Fibroblast of lung (primary cell): ENCODE measurements at regions not wholly inside any gene's neighbourhood (a gene's known extent, or its start where the extent isn't known, plus 50 kb on each side); places are given as distances from the start of the nearest gene placed in this dataset.

Source experiments
- DNase-seq, 2 donors: peaks; one replicate each; pipeline versions ENCODE4 v3.0.0 to v3.0.0-alpha.2; 2010; ENCODE audit warnings: low read depth in 2 of 2
- H2AFZ ChIP-seq: 2 replicates; pipeline ENCODE4 v1.5.1; 2012; ENCODE audit warnings: low read length, control low read depth, inconsistent platforms
- H3K27ac ChIP-seq: 2 replicates; pipeline ENCODE4 v1.5.1; 2011; ENCODE audit warnings: low read length, control low read depth; ENCODE audit not compliant: insufficient read depth
- H3K27me3 ChIP-seq: 2 replicates; pipeline ENCODE4 v1.5.1; 2011; ENCODE audit warnings: mild to moderate bottlenecking, low read length; ENCODE audit not compliant: control insufficient read depth, insufficient read depth
- H3K36me3 ChIP-seq: 2 replicates; pipeline ENCODE4 v1.5.1; 2011; ENCODE audit warnings: low read length; ENCODE audit not compliant: control insufficient read depth, insufficient read depth
- H3K4me1 ChIP-seq: 2 replicates; pipeline ENCODE4 v1.5.1; 2011; ENCODE audit warnings: low read length; ENCODE audit not compliant: control insufficient read depth, insufficient read depth; ENCODE audit errors: extremely low read depth
- H3K4me2 ChIP-seq: 2 replicates; pipeline ENCODE4 v1.5.1; 2011; ENCODE audit warnings: low read length, control low read depth; ENCODE audit not compliant: insufficient read depth; ENCODE audit errors: extremely low read depth
- H3K4me3 ChIP-seq, 4 experiments: fragments of 200-600 bp in 1 of 4; sonication (generic) in 1 of 4; replicated peaks in 1 of 4; 2 replicates each; pipeline ENCODE4 v1.5.1; 2011 to 2016; ENCODE audit warnings: low read length in 4 of 4, low read depth in 3 of 4, mild to moderate bottlenecking in 3 of 4, control low read depth in 2 of 4, inconsistent platforms in 1 of 4, mixed read lengths in 1 of 4; ENCODE audit not compliant: insufficient read depth in 1 of 4; ENCODE audit errors: control extremely low read depth in 1 of 4
- H3K79me2 ChIP-seq: 2 replicates; pipeline ENCODE4 v1.5.1; 2012; ENCODE audit warnings: mild to moderate bottlenecking, low read length, inconsistent platforms; ENCODE audit not compliant: control insufficient read depth, insufficient read depth
- H3K9ac ChIP-seq: 2 replicates; pipeline ENCODE4 v1.5.1; 2011; ENCODE audit warnings: mild to moderate bottlenecking, low read length, control low read depth; ENCODE audit not compliant: insufficient read depth
- H3K9me3 ChIP-seq: 2 replicates; pipeline ENCODE4 v1.5.1; 2012; ENCODE audit warnings: low read depth, low read length; ENCODE audit not compliant: control insufficient read depth, insufficient read depth
- H4K20me1 ChIP-seq: 2 replicates; pipeline ENCODE4 v1.5.1; 2011; ENCODE audit warnings: low read length; ENCODE audit not compliant: control insufficient read depth, insufficient read depth; ENCODE audit errors: extremely low read depth
- EZH2 ChIP-seq: IDR thresholded peaks from 2 replicates; pipeline ENCODE4 v1.5.1; 2012; ENCODE audit warnings: low read length, control low read depth, mild to moderate bottlenecking; ENCODE audit errors: missing control alignments
- TF ChIP-seq, protein P1 (sequence below), 2 donors: IDR thresholded peaks in 1 of 2; conservative IDR thresholded peaks in 1 of 2; 1 replicate in 1 of 2; 2 replicates in 1 of 2; pipeline ENCODE4 v1.5.1; 2011 to 2012; ENCODE audit warnings: low read length in 2 of 2, control low read depth in 1 of 2, inconsistent platforms in 1 of 2, low read depth in 1 of 2, mild to moderate bottlenecking in 1 of 2

DNA sequence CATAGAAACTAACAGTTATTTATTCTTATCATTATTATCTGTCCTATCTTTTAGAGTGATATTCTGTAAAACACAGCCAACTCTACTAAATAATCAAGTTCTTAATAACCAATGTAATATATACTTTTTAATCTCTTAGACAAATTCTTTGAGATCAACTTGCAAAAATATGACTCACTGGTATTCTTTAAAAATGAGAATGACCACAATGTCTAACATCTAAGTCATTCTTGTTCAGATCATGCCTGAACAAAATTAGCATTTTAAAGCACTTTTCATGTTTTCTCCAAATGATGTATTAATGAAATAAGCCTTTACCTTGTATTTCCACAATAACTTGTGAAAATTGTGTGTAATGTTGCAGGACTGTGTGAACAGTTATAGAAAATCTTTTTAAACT lies 356.9 kb upstream of the RGMB start:
- no peak overlapping the region for H3K9ac ChIP-seq
- no peaks in the 10 kb centered on the region for H3K27me3 ChIP-seq
- peak; percentile 54 to 83 for DNase-seq
- no peaks in the 10 kb centered on the region for H3K79me2 ChIP-seq
- H3K9me3 ChIP-seq, result no peaks in the 10 kb centered on the region
- TF ChIP-seq EZH2, result no peak
- TF ChIP-seq, protein P1, sequence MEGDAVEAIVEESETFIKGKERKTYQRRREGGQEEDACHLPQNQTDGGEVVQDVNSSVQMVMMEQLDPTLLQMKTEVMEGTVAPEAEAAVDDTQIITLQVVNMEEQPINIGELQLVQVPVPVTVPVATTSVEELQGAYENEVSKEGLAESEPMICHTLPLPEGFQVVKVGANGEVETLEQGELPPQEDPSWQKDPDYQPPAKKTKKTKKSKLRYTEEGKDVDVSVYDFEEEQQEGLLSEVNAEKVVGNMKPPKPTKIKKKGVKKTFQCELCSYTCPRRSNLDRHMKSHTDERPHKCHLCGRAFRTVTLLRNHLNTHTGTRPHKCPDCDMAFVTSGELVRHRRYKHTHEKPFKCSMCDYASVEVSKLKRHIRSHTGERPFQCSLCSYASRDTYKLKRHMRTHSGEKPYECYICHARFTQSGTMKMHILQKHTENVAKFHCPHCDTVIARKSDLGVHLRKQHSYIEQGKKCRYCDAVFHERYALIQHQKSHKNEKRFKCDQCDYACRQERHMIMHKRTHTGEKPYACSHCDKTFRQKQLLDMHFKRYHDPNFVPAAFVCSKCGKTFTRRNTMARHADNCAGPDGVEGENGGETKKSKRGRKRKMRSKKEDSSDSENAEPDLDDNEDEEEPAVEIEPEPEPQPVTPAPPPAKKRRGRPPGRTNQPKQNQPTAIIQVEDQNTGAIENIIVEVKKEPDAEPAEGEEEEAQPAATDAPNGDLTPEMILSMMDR (conservative IDR thresholded peaks at IDR 0.05 in 1 of 2, IDR thresholded peaks at IDR 0.05 in 1 of 2; ENCODE audit: low read depth in 1 of 2, low read length in 2 of 2), result no peak
- peaks cover 12% of the 10 kb centered on the region for H3K4me1 ChIP-seq
- H4K20me1 ChIP-seq, result no peaks in the 10 kb centered on the region
- H3K4me3 ChIP-seq, result no peak overlapping the region
- H3K4me2 ChIP-seq, result peak overlapping the region; percentile 56
- H3K27ac ChIP-seq, result peak overlapping the region; percentile 43
- no peak overlapping the region for H2AFZ ChIP-seq
- H3K36me3 ChIP-seq, result no peaks in the 10 kb centered on the region

DNA sequence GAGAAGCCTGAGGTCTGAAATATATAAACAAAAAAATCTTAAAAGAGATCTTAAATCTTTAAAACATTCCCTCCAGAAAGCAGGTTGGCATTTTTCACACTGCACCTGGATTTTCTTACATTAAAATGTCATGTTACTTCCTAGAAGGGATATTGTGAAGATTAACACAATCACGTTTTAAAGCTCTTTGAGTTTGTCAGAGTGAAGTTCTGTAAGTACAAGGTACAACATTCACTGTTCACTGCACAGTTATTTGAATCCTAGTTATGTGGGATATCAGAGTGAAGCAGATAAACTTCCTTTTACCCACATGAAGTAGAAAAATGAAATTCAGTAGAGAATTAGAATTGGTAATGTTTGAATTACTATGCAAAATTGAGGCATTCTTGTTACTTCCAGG lies 353.6 kb upstream of the RGMB start:
- H3K9me3 ChIP-seq, result no peaks in the 10 kb centered on the region

DNA sequence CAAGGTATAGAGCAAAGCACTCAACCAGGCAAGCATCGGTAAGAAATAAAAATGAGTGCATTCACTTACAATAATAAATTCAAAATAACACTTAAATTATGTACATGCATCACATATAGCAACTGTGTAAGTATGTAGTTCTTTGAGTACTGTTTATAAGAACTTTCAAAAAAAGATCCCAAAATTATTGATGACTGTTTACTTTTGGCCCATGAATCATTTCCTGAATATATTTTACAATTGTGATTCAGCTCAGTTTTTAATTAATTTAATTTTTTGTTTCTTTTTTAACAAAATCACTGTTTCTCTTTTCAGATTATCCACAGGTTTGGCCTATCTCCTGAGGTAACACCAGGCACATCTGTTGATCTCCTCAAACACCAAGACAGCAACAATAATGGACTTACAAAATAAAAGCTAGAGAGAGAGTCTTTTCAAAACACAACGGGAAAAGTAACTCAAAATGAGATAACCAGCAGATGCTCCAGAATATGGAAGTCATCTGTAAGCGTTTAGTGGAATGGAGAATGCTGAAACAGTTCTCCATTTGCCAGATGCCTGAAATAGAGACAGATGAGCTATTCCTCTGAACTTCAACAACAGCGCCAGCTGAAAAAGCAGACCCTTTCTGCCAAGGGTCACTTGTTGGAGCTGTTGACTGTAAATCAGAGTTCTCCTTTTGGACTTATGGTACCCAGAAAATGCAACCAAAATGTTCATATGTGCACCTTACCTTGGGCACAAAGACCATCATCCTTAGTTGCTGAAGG lies 348.6 kb upstream of the RGMB start:
- H3K79me2 ChIP-seq, result no peaks in the 10 kb centered on the region
- no peaks in the 10 kb centered on the region for H3K9me3 ChIP-seq
- H3K4me3 ChIP-seq, result no peak overlapping the region
- H3K27ac ChIP-seq, result peak overlapping the region; percentile 59
- peaks cover 16% of the 10 kb centered on the region for H3K4me1 ChIP-seq
- no peaks in the 10 kb centered on the region for H4K20me1 ChIP-seq
- peak; percentile 46 to 64 for DNase-seq
- no peaks in the 10 kb centered on the region for H3K27me3 ChIP-seq
- H3K36me3 ChIP-seq, result no peaks in the 10 kb centered on the region
- H3K4me2 ChIP-seq, result peak overlapping the region; percentile 13
- H3K9ac ChIP-seq, result no peak overlapping the region
- H2AFZ ChIP-seq, result no peak overlapping the region
- TF ChIP-seq, protein P1 (conservative IDR thresholded peaks at IDR 0.05 in 1 of 2, IDR thresholded peaks at IDR 0.05 in 1 of 2; ENCODE audit: low read depth in 1 of 2, low read length in 2 of 2), result no peak
- TF ChIP-seq EZH2, result no peak

More for the DNA sequence above, 353.6 kb upstream of the RGMB start:
- Histone ChIP-seq H3K27me3 (no peaks in the 10 kb centered on the region), H3K27ac (no peak overlapping the region), H3K36me3 (no peaks in the 10 kb centered on the region), H3K9ac (no peak overlapping the region), H3K4me2 (no peak overlapping the region), H4K20me1 (no peaks in the 10 kb centered on the region), H3K4me1 (peaks cover 8% of the 10 kb centered on the region), H3K4me3 (no peak overlapping the region), H3K79me2 (no peaks in the 10 kb centered on the region), H2AFZ (no peak overlapping the region)
- no peak for TF ChIP-seq EZH2
- TF ChIP-seq, protein P1 (conservative IDR thresholded peaks at IDR 0.05 in 1 of 2, IDR thresholded peaks at IDR 0.05 in 1 of 2; ENCODE audit: low read depth in 1 of 2, low read length in 2 of 2), result no peak
- no peak for DNase-seq
